OCI-LY3 (cell line): ENCODE measurements at regions not wholly inside any gene's neighbourhood (a gene's known extent, or its start where the extent isn't known, plus 50 kb on each side); places are given as distances from the start of the nearest gene placed in this dataset.

Experiments used
- H2AFZ ChIP-seq: fragments of 200-600, 300-600 bp; shearing (Covaris generic); 2 replicates; pipeline ENCODE4 v1.6.0; 2014; ENCODE audit warnings: antibody characterized with exemption, low read depth, low read length
- H3K27ac ChIP-seq: fragments of 200-600, 300-600 bp; sonication (generic); 2 replicates; pipeline ENCODE4 v1.5.1; 2014; ENCODE audit warnings: mild to moderate bottlenecking, low read length, moderate library complexity, mixed read lengths
- H3K27me3 ChIP-seq: fragments of 200-600, 300-600 bp; sonication (generic); 2 replicates; pipeline ENCODE4 v1.6.1; 2014; ENCODE audit warnings: low read depth, low read length, mixed read lengths
- H3K36me3 ChIP-seq: fragments of 200-600, 300-600 bp; sonication (generic); replicated peaks from 2 replicates; pipeline ENCODE3; 2014; ENCODE audit warnings: low read depth, low read length, mixed read lengths
- H3K4me1 ChIP-seq: fragments of 300-600, 200-600 bp; sonication (generic); 2 replicates; pipeline ENCODE4 v1.6.1; 2014; ENCODE audit warnings: low read length, mixed read lengths
- H3K4me2 ChIP-seq: fragments of 200-600, 300-600 bp; sonication (generic); 2 replicates; pipeline ENCODE4 v1.6.1; 2014; ENCODE audit warnings: low read length, mixed read lengths
- H3K4me3 ChIP-seq: fragments of 300-600, 200-600 bp; sonication (generic); 2 replicates; pipeline ENCODE4 v1.5.1; 2014; ENCODE audit warnings: antibody characterized with exemption, mild to moderate bottlenecking, low read length, moderate library complexity
- H3K79me2 ChIP-seq: fragments of 300-600, 200-600 bp; shearing (Covaris generic); 2 replicates; pipeline ENCODE4 v1.6.1; 2014; ENCODE audit warnings: mild to moderate bottlenecking, low read length, mixed read lengths
- H3K9ac ChIP-seq: fragments of 300-600, 200-600 bp; shearing (Covaris generic); 2 replicates; pipeline ENCODE4 v1.6.0; 2014; ENCODE audit warnings: mild to moderate bottlenecking, low read length, moderate library complexity
- H3K9me3 ChIP-seq: fragments of 200-600, 300-600 bp; shearing (Covaris generic); 2 replicates; pipeline ENCODE4 v1.6.1; 2014; ENCODE audit warnings: low read length, mixed read lengths; ENCODE audit not compliant: insufficient read depth
- H4K20me1 ChIP-seq: fragments of 200-600, 300-600 bp; sonication (generic); 2 replicates; pipeline ENCODE4 v1.6.1; 2016; ENCODE audit warnings: low read length, mixed read lengths; ENCODE audit not compliant: insufficient read depth
- CTCF ChIP-seq: fragments of 200-600, 300-600 bp; sonication (generic); IDR thresholded peaks from 2 replicates; pipeline ENCODE4 v1.5.1; 2014; ENCODE audit warnings: antibody characterized with exemption, low read length, low read depth
- EZH2phosphoT487 ChIP-seq: fragments of 200-600 bp; shearing (Covaris generic); IDR thresholded peaks from 2 replicates; pipeline ENCODE4 v1.6.1; 2018; ENCODE audit warnings: antibody characterized with exemption, mixed run types, low read depth

GRCh38 chrX:94123062-94123461 lies 449.1 kb downstream of the FAM133A start:
- TF ChIP-seq EZH2phosphoT487 (no peak), CTCF (no peak)
- Histone ChIP-seq H3K9me3 (no peaks in the 10 kb centered on the region), H3K27ac (no peak overlapping the region), H3K4me3 (no peak overlapping the region), H3K36me3 (no peaks in the 10 kb centered on the region), H4K20me1 (no peaks in the 10 kb centered on the region), H3K27me3 (no peaks in the 10 kb centered on the region), H3K9ac (no peak overlapping the region), H2AFZ (no peak overlapping the region), H3K4me1 (no peaks in the 10 kb centered on the region), H3K79me2 (no peaks in the 10 kb centered on the region), H3K4me2 (no peak overlapping the region)

- TF ChIP-seq EZH2phosphoT487, result no peak
- no peak for TF ChIP-seq CTCF
- H3K36me3 ChIP-seq, result no peaks in the 10 kb centered on the region
- no peaks in the 10 kb centered on the region for H3K9me3 ChIP-seq
- no peak overlapping the region for H2AFZ ChIP-seq
- no peaks in the 10 kb centered on the region for H3K27me3 ChIP-seq
- H3K79me2 ChIP-seq, result no peaks in the 10 kb centered on the region
- H3K4me1 ChIP-seq, result no peaks in the 10 kb centered on the region
- H3K27ac ChIP-seq, result no peak overlapping the region
- no peaks in the 10 kb centered on the region for H4K20me1 ChIP-seq
- H3K4me2 ChIP-seq, result no peak overlapping the region
- no peak overlapping the region for H3K4me3 ChIP-seq
- H3K9ac ChIP-seq, result no peak overlapping the region
Observed at GRCh38 chrX:94162971-94163370, 489.0 kb downstream of the FAM133A start.

- peaks cover 28% of the 10 kb centered on the region for H3K4me1 ChIP-seq
- H3K79me2 ChIP-seq, result no peaks in the 10 kb centered on the region
- no peak overlapping the region for H3K4me3 ChIP-seq
- H3K27ac ChIP-seq, result peak overlapping the region; percentile 28; the same call in 1 of the 2 replicates
- no peaks in the 10 kb centered on the region for H3K36me3 ChIP-seq
- no peak overlapping the region for H3K9ac ChIP-seq
- peak overlapping the region; percentile 51 for H3K4me2 ChIP-seq
- no peak for TF ChIP-seq EZH2phosphoT487
- TF ChIP-seq CTCF, result no peak
- no peaks in the 10 kb centered on the region for H4K20me1 ChIP-seq
- H3K9me3 ChIP-seq, result no peaks in the 10 kb centered on the region
- no peak overlapping the region; the same call in 1 of the 2 replicates for H2AFZ ChIP-seq
- H3K27me3 ChIP-seq, result no peaks in the 10 kb centered on the region
Observed at GRCh38 chrX:94178145-94178788, 504.3 kb downstream of the FAM133A start.

- no peaks in the 10 kb centered on the region for H3K4me1 ChIP-seq
- H3K4me3 ChIP-seq, result no peak overlapping the region
- no peak overlapping the region for H3K9ac ChIP-seq
- H3K4me2 ChIP-seq, result no peak overlapping the region
- no peak overlapping the region for H3K27ac ChIP-seq
- H2AFZ ChIP-seq, result no peak overlapping the region
- no peaks in the 10 kb centered on the region for H3K79me2 ChIP-seq
- H3K27me3 ChIP-seq, result no peaks in the 10 kb centered on the region
- H4K20me1 ChIP-seq, result no peaks in the 10 kb centered on the region
- H3K9me3 ChIP-seq, result no peaks in the 10 kb centered on the region
- no peak for TF ChIP-seq CTCF
- TF ChIP-seq EZH2phosphoT487, result no peak
- no peaks in the 10 kb centered on the region for H3K36me3 ChIP-seq
Observed at GRCh38 chrX:94204524-94204923, 530.5 kb downstream of the FAM133A start.
